Progenitor cell of endocrine pancreas (in vitro differentiated cells): ENCODE measurements at regions not wholly inside any gene's neighbourhood (a gene's known extent, or its start where the extent isn't known, plus 50 kb on each side); places are given as distances from the start of the nearest gene placed in this dataset.

Experiments
- DNase-seq: peaks from one replicate; pipeline ENCODE4 v3.0.0; 2021; ENCODE audit warnings: low spot score; ENCODE audit not compliant: unreplicated experiment
- H3K27ac Mint-ChIP-seq: 2 replicates; pipeline ENCODE4 v1.8.0; 2021; ENCODE audit warnings: mild to moderate bottlenecking, moderate library complexity, mixed read lengths
- H3K27me3 Mint-ChIP-seq: 2 replicates; pipeline ENCODE4 v1.8.0; 2021; ENCODE audit warnings: mixed read lengths
- H3K36me3 Mint-ChIP-seq: 2 replicates; pipeline ENCODE4 v1.8.0; 2022; ENCODE audit warnings: mixed read lengths; ENCODE audit not compliant: insufficient read depth
- H3K4me1 Mint-ChIP-seq: 2 replicates; pipeline ENCODE4 v1.8.0; 2021; ENCODE audit warnings: low read depth, mixed read lengths
- H3K4me3 Mint-ChIP-seq: 2 replicates; pipeline ENCODE4 v1.8.0; 2021; ENCODE audit warnings: low read depth, mild to moderate bottlenecking, moderate library complexity, mixed read lengths
- H3K9me3 Mint-ChIP-seq: 2 replicates; pipeline ENCODE4 v1.8.0; 2021; ENCODE audit warnings: low read depth, mixed read lengths
- CTCF ChIP-seq: fragments of 200-600 bp; sonication (generic); IDR thresholded peaks from one replicate; pipeline ENCODE4 v1.5.0; 2021; ENCODE audit warnings: antibody characterized with exemption, mild to moderate bottlenecking; ENCODE audit not compliant: unreplicated experiment

- peaks cover 4% of the 10 kb centered on the region for H3K4me1 Mint-ChIP-seq
- DNase-seq: no peak
- no peak overlapping the region for H3K27ac Mint-ChIP-seq
- peaks cover 53% of the 10 kb centered on the region for H3K27me3 Mint-ChIP-seq
- TF ChIP-seq CTCF: no peak
- H3K4me3 Mint-ChIP-seq: no peak overlapping the region
- no peaks in the 10 kb centered on the region for H3K36me3 Mint-ChIP-seq
- no peaks in the 10 kb centered on the region for H3K9me3 Mint-ChIP-seq
Measured at GRCh38 chr5:1659100-1659981, 135.6 kb upstream of the LPCAT1 start.

- H3K9me3 Mint-ChIP-seq: no peaks in the 10 kb centered on the region
- H3K27me3 Mint-ChIP-seq: peaks cover 50% of the 10 kb centered on the region
- H3K4me3 Mint-ChIP-seq: no peak overlapping the region
- DNase-seq: no peak
- H3K27ac Mint-ChIP-seq: no peak overlapping the region
- no peaks in the 10 kb centered on the region for H3K36me3 Mint-ChIP-seq
- no peak for TF ChIP-seq CTCF
- H3K4me1 Mint-ChIP-seq: peaks cover 4% of the 10 kb centered on the region
Measured at GRCh38 chr5:1658665-1659064, 134.9 kb upstream of the LPCAT1 start.

- H3K4me1 Mint-ChIP-seq: peaks cover 3% of the 10 kb centered on the region
- no peak overlapping the region for H3K27ac Mint-ChIP-seq
- H3K4me3 Mint-ChIP-seq: no peak overlapping the region
- H3K9me3 Mint-ChIP-seq: no peaks in the 10 kb centered on the region
- H3K27me3 Mint-ChIP-seq: peaks cover 51% of the 10 kb centered on the region
- no peak for TF ChIP-seq CTCF
- H3K36me3 Mint-ChIP-seq: no peaks in the 10 kb centered on the region
- no peak for DNase-seq
Measured at GRCh38 chr5:1657161-1657741, 133.5 kb upstream of the LPCAT1 start.

- Mint-ChIP-seq H3K27me3 (peaks cover 53% of the 10 kb centered on the region), H3K9me3 (no peaks in the 10 kb centered on the region), H3K36me3 (no peaks in the 10 kb centered on the region), H3K27ac (no peak overlapping the region), H3K4me3 (no peak overlapping the region), H3K4me1 (peaks cover 3% of the 10 kb centered on the region)
- no peak for TF ChIP-seq CTCF
- no peak for DNase-seq
Measured at GRCh38 chr5:1656271-1656975, 132.7 kb upstream of the LPCAT1 start.

- H3K27me3 Mint-ChIP-seq: peaks cover 54% of the 10 kb centered on the region
- DNase-seq: no peak
Measured at GRCh38 chr5:1655496-1656270, 131.9 kb upstream of the LPCAT1 start.

More at GRCh38 chr5:1655496-1656270, 131.9 kb upstream of the LPCAT1 start:
- TF ChIP-seq CTCF: no peak
- Mint-ChIP-seq H3K36me3 (no peaks in the 10 kb centered on the region), H3K27ac (no peak overlapping the region), H3K4me1 (peaks cover 3% of the 10 kb centered on the region), H3K4me3 (no peak overlapping the region), H3K9me3 (no peaks in the 10 kb centered on the region)
